Right renal cortex interstitium (tissue), 3 donors: ENCODE measurements at regions not wholly inside any gene's neighbourhood (a gene's known extent, or its start where the extent isn't known, plus 50 kb on each side); places are given as distances from the start of the nearest gene placed in this dataset.

ENCODE experiments used
- DNase-seq, 3 donors: peaks; one replicate each; pipeline ENCODE4 v3.0.0-alpha.2; 2013; ENCODE audit warnings: low read depth in 3 of 3, low spot score in 2 of 3

DNA sequence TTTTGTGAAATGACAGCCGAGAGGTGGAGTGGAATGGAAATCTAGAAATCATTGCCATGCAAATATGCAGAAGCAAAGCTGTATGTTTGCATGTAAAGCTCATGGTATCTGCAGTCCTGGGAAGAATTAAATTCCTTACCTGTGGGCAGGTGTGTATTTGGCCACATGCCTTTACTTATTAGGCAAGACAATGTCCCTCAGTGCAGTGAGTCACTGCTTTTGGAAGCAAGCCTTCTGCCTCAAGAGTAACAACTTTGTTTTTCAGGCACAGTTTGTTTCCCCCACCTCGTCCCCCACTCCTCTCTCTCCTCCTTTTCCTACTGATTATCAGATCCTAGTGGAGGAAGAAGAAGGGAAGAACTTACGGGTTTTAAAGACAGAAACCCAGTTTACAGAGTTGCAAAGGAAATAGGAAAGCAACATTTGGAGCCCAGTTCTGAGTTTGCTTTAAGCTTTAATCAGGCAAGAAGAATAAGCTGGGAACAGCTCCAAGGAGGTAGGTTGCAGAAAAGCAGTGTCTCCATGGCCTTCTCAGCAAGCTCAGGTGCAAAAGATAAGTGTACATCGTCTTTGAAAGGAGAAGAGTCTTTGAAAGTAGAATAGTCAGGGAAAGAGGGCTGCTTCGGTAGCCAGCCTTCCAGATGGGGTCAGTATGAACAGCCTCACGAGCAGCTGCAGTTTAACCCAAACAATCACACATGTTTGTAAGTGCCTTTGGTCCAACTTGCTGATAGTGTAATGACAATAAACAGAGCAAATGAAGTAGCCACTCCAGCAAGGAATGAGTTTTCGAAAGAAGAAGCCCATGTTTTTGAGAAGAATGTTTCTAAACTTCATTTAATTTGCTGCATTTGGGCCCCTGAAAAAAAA is 190.1 kb downstream of the KLF5 start:
- DNase-seq = no peak

DNA sequence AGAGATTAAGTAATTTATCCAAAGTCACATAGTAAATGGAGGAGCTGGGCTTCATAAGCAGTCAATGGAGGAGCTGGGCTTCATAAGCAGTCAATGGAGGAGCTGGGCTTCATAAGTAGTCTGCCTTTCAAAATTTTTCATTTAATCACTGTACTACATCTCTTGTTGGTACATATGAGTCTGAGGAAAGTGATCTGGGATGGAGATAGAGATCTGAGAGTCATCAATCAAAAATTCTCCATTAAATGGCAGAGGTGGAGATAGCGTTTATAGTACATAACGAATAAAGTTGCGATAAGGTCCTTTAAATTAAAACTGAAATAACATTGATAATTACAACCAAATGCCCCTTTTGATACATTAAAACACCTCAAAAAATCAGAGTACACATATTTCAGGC is 189.3 kb downstream of the KLF5 start:
- no peak for DNase-seq

DNA sequence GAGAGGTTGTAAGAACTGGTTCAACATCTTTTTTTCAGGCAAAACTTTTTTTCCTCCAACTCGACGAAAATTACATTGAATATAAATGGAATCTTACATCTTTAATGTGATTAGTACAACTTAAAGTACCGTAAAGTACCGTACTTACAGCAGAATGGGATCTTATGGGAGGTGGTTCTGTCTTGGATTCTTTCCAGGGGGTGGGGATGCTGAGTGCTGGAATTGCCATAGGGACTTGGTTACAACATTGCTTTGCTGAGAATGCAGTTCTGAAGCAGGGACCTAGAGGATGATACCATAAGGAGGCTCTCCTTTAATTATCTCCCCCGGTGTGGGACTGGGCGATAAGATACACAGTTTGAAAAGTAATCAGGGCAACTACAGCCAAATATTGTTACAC is 186.4 kb downstream of the KLF5 start:
- no peak for DNase-seq

DNA sequence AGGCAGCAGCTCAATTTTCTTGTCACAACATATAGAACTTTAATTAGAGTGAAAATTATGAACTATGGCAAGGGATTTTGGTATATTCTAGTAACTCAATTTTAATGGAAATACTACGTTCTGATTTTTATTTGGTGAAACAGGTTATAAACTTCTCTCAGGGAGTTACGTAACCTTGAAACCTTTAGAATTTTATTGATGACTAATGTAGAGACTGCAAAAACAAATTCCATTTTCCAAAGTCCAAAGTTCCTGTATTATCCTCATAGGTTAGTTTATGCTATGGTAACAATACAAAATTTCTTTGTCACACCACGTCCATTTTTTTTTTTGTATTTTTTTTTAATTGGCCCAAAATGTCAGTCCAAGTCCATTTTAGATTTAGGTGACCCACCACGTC is 185.7 kb downstream of the KLF5 start:
- no peak for DNase-seq

DNA sequence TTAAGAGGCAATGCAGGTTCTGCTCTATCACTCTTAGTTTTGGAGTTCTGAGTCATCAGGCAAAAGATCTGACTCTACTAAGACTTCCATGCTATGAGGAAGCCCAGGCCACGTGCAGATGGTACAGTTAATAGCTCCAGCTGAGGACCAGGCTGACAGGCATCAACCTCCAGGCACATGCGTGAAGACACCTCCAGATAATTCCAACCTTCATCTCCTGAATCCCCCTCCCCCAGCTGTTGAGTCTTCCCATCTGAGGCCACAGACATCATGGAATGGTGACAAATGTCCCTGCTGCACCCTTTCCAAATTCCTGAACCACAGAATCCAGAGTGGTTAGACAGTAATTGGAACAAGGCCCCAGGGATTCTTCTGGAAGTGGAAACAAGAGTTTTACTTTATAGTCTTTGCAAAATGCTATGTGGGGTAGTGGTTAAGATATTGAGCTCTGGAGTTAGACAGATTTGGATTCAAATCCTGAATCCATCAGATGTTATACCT is 183.8 kb downstream of the KLF5 start:
- no peak for DNase-seq

DNA sequence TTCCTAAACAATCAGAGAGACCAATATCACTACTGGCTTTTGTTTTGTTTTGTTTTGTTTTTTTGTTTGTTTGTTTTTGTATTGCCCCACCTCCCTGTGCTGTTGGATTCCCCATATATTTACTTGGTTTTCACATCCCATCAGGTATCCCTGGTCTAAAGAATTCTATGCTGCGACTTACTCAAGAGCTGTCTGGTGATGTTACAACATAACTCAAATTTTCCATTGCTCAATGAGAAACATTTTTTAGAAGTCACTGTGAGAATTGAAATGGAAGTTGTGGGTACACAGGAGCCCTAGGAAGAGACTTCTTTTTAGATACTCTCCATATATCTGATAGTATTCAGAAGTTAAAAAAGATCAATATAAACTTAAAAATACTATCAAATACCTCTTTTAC is 181.4 kb downstream of the KLF5 start:
- DNase-seq = no peak

DNA sequence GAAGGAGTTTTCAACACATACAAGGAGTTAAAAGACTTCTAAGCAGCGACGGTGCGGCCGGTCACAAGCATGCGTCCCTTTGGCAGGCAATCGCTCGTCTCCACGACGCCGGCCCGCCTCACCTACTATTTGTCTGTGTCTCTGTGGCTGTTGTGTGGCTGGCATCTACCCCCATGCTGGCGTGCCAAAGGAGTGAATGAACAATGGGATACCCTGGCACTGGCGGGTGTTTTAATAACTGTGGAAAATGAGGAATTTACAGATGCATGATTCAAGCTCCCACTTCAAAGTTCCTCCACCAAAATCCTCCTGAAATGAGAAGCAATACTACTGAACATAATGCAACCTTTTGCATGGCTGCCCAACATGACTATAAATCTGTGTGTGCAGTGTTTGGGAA is 176.6 kb downstream of the KLF5 start:
- no peak for DNase-seq

DNA sequence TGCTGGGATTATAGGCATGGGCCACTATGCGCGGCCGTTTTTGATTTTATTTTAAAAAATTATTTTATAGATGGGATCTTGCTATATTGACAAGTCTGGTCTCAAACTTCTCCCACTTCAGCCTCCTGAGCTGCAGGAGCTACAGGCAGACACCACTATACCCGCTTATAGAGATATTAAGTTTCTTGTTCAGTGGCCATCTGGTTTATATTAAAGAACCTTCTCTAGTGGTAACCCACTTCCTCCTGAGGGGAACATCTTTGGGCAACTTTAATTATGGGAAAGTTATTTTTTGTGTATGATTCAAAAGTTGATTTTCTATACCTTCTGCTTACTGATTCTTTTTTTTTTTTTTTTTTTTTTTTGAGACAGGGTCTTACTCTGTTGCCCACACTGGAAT is 172.7 kb downstream of the KLF5 start:
- DNase-seq = no peak

DNA sequence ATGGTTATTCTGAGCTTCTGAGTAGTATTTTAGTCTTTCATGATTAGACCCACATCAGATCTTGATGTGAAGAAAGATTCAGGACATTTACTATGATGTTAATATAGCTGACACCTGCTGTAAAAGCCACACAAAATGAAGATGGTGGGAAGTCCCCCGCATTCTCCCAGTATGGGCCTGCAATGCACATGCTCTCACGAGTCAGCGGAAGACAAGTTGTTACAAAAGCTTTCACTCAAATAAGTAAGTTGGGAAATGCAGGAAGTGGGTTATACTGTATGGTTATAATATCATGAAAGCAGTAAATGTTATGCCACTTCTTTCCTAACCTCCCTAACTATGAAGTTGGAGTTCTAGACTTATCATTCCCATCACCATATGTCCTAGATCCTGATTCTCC is 171.9 kb downstream of the KLF5 start:
- no peak for DNase-seq

DNA sequence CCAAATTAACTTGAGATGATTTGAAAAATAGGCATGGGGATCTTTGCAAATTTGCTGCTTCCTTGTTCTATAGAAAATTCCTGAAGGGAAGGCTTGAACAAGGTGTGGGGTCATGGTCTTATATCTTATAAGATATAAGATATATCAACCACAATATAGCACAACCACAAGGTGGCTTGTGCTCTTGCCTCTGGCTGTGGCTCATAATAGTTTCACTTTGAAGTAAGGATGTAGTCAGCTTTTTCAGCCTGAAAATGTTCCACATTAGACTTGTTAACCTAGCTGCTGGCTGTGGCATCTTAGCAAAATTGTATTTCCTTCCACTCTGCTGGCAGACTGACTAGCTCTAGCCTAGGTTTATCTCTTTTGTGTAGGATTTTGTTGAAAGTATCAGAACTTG is 169.7 kb downstream of the KLF5 start:
- DNase-seq = no peak

DNA sequence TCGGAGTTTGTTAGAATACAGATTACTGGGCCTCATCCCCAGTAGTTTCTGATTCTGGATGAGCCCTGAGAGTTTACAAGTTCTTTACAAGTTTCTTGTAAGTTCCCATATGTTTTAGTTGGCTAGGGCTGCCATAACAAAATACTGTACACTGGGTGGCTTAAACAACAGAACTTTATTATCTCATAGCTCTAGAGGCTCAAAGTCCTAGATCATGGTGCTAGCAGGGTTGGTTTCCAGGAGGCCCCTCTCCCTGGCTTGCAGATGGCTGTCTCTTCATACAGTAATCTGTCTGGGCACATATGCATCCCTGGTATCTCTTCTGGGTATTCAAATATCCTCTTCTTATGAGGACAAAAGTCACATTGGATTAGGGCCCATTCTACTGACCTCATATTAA is 167.2 kb downstream of the KLF5 start:
- DNase-seq = no peak

DNA sequence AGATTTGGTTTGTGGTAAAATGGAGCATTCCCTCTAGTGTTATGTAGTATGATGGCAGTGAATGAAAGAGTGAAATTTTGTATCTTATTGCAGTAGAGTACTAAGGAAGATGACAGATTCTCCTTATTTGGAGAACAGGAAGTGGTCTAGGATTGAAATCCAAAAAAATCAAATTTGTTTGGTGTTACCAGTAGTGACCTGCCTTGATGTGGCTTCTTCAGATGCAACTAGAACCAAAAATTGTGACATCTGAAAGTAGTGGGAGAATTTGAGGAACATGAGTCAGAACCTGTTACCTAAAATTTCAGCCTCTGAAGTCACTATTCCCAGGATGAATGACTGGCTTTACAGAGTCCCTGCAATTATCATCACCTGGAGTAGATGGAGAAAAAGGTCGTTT is 165.9 kb downstream of the KLF5 start:
- no peak for DNase-seq

DNA sequence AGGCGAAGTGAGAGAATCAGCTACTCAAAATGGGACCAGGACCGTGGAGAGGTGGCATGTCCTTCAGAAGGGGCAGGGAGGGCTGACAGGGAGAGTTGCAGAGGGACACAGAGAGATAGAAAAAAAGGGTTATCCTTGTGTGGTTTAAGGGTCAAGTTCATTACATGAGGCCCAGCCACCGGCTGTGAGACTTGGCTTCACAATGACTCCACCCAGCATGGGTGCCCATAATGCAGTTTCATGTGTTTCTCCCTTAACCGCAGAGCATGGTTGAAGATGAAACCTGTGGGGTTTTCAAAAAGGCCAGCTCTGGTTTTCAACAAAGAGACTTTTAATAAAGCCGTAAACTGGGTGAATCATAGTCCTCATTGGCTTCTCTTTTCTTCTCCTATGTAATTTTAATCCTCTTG is 164.6 kb downstream of the KLF5 start:
- no peak for DNase-seq

DNA sequence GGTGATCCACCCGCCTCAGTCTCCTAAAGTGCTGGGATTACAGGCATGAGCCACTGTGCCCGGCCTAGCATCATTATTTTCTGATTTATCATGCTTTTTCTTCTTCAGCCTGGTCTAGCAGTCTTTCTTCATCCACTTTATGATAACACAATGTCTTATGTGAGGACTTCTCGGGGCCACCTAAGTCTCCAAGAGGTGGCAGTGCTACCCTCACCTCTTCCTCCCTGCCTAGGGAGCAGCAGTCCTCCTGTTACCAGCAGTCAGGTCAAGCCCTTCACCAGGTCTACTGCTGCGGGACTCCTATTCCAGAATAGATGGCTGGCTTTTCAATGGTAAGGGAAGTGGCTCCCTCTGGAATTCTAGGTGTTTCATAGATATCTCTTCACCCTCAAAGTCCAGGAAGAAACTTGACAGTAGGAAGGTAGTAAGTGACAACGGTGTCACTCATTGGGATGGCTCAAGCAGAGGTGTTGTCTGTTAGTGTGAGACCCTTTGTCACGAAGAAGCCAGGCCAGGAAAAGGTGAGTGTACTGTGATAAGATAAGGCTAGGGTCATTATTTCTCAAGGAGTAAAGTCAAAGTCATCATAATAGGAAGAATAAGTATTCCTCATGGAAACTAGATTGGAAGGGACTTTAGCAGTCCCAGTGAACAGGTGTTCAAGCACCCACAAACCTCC is 164.0 kb downstream of the KLF5 start:
- DNase-seq = no peak

DNA sequence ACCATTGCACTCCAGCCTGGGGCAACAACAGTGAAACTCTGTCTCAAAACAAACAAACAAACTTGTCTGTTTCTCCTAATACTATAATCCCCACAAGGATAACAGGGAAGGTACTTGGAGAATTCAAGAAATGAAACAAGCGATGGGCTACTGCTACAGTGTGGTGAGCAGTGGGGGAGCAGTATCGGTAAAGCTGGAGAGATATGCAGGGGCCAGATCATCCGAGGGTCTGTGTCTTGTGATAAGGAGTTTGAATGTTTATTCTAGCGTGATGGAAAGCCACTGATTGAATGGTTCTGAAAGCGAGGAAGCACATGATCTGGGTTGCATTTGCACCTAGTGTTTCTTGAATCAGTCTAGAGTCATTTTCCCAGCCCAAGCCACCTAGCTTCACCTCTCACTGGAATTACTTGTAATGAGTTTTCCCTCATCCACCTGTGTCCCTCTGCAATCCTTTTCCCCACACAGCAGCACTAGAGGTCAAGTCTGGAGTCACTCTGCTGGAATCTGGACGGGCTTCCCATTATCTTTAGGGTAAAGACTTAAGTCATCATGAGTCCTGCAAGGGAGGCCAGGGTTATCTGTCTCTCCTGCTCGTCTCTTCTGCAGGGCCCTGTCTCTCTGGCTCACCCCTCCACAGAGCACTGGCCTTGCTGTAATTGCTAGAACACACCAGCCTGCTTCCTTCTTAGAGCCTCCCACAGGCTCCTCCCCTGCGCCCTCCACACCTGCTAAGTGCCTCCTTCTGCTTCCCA is 162.3 kb downstream of the KLF5 start:
- DNase-seq = no peak

DNA sequence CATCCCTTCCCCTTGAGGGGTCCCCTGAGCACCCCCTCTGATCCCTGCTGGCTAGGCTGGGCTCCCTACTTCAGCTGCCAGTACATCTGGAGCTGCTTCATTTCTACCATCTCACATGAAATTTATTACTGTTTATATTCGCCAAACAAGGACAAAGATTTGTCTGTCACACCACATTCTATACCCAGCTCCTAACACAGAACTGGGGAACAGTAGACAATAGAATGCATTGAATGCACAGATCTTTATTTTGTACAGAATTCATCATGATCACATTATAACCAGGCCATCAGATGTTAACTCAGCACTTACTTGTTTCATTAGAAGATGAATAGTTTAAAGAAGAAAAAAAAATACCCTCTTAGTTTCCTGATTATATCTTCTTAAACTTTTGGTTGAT is 159.4 kb downstream of the KLF5 start:
- DNase-seq = no peak

DNA sequence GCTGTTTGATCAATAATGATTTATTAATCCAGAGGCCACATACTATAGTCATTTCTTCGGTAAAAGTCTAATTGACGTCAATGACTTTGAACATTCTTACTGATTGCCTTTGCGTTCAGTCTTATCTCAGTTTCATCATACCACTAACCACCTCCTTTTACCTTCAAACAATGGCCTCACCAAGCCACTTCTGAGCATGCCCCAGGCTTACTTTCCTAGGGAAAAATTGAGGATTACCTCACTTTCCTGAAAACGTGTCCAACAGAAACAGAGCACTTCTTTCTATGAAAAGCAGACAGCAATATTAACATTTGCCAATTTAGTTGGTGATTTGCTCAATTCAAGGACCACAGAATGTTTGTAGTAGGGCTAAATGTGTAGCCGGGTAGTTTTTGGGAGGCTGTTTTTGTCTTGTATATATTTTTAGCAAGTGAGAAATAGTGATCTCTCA is 157.6 kb downstream of the KLF5 start:
- no peak for DNase-seq

DNA sequence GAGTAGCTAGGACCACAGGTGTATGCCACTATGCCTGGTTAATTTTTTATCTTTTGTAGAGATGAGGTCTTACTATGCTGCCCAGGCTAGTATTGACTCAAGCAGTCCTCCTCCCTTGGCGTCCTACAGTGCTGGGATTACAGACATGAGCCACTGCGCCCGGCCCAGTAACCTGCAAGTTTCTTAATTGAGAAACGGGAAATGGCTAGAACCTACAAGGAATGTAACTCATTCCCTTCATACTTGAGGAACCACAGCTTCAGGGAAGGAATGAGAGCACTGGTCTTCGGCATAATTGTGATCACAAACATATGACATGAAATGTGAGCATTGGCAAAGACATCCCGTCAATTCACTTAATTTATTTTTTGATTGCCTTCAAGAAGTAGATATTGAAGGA is 157.0 kb downstream of the KLF5 start:
- no peak for DNase-seq

DNA sequence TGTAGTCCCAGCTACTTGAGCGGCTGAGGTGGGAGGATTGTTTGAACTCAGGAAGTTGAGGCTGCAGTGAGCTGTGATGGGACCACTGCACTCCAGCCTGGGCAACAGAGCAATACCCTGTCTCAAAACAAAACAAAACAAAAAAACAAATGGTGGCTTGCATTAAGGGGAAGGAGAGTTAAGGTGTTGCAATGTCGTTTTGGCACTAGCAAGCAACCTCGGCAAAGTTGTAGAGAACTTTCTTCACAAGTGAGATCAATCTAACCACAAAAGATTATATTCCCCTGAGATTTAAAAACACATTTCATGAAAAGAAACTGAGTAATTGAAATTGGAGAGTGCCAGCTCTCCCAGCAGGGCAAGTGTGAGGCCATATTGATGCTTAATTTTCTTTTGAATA is 153.7 kb downstream of the KLF5 start:
- DNase-seq = no peak

DNA sequence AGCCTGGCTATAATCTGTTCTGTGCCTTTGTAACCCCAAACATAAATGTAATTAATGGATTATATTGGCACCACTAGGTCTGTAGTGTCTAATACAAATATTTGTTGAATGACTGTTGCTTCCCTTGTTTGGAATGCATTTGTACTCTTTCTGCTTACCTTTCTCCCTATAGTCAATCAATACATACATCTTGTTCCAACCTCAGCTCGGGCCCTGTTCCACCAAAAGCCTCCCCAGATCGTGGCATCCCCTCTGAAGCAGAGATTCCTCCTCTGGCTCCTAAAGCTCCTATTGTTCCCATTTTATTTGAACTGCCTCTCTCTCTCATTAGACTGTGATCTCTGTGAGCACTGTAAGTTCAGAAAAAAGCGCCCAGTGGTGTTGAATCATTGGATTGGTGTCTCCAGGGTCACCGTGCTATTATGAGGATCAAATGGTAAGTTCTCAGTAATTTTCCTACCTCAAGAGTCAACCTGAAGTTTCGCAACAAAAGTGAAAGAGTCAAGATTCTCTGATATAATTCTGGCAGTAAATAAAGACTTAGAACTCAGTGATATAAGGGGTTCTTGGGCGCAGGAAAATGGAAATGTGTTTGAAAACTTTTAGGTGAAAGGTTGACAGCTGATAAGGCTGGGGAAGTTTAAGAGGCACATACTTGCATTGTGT is 151.5 kb downstream of the KLF5 start:
- no peak for DNase-seq

DNA sequence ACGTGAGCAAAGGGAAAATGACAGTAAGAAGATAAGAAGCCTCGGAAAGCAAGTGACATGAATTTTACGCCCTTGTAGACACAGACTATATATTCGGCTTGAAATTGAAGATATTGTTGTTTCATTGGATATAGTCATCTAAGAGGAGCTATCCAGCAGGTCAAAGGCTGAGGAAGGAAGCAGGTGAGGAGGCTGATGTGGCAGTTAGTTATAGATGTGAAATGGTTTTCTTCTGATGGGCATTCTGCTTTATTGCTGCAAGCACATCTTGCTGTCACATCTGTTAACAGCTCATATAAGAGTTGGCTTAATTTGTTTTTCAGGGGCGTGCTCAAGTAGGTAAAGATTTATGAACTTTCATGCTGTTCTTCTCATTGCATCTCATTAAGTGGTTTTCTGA is 146.1 kb downstream of the KLF5 start:
- DNase-seq = no peak
